Prostate gland (tissue), 2 donors: ENCODE measurements at regions not wholly inside any gene's neighbourhood (a gene's known extent, or its start where the extent isn't known, plus 50 kb on each side); places are given as distances from the start of the nearest gene placed in this dataset.

Source experiments
- DNase-seq: peaks from one replicate; pipeline ENCODE4 v3.0.0-alpha.2; 2019; ENCODE audit warnings: low spot score
- H3K27ac ChIP-seq, 2 donors: fragments of 200-600 bp; sonication (generic); 2 replicates each; pipeline ENCODE4 v1.5.1; 2017 to 2019
- H3K27me3 ChIP-seq: fragments of 200-600 bp; sonication (generic); replicated peaks from 2 replicates; pipeline ENCODE4 v1.5.1; 2019; ENCODE audit not compliant: insufficient read depth
- H3K36me3 ChIP-seq, 2 donors: fragments of 200-600 bp; sonication (generic); 1 replicate in 1 of 2; 2 replicates in 1 of 2; pipeline versions ENCODE4 v1.5.1 to v1.8.1; 2017 to 2019
- H3K4me1 ChIP-seq: fragments of 200-600 bp; sonication (generic); replicated peaks from 2 replicates; pipeline ENCODE4 v1.5.1; 2019
- H3K4me3 ChIP-seq, 2 donors: fragments of 200-600 bp; sonication (generic); 2 replicates each; pipeline ENCODE4 v1.5.1; 2017 to 2019
- H3K9me3 ChIP-seq: fragments of 200-600 bp; sonication (generic); 2 replicates; pipeline ENCODE4 v1.5.1; 2017
- POLR2A ChIP-seq: fragments of 450-650 bp; IDR thresholded peaks from one replicate; pipeline ENCODE4 v1.6.1; 2016; ENCODE audit warnings: antibody characterized with exemption, mild to moderate bottlenecking
- POLR2AphosphoS5 ChIP-seq: sonication (generic); formaldehyde crosslinking; IDR thresholded peaks from one replicate; pipeline ENCODE4 v1.6.1; 2017; ENCODE audit warnings: antibody characterized with exemption
- WGBS: methylation state at CpG from one replicate; pipeline ENCODE4 v1.1.5; 2018; 5-methylcytosine and 5-hydroxymethylcytosine counted together
- intact Hi-C: fragments of 100-400 bp; cut with DNase I; formaldehyde crosslinking; loops from one replicate; pipeline ENCODE4 v1.14.2; 2022
- TF ChIP-seq, protein P1 (sequence below), 4 experiments: fragments of 200-600 bp in 2 of 4; fragments of 450-650 bp in 2 of 4; sonication (generic) in 2 of 4; IDR thresholded peaks; 1 replicate in 3 of 4; 2 replicates in 1 of 4; pipeline ENCODE4 v1.5.1; 2016 to 2019; ENCODE audit warnings: antibody characterized with exemption in 4 of 4, mild to moderate bottlenecking in 2 of 4, moderate library complexity in 2 of 4

DNA sequence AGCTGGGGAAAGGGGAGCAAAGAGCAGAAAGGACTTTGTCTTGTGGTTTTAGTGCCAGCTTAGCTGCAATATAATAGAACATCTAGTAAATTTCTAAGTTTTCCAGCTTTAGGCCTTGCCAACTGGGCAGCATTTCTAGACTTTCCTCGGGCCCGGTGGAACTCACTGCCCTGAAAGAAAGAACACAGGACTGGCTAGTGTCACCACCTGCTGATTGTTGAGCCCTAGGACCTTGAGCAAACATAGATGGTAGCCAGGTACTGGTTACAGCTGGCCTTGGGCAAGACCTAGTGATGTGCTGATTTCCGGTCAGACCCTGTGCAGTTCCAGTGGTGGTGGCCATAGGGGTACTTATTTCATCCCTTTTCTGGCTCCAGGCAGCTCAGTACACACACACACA, 753.2 kb upstream of the B3GALT2 start:
- WGBS, result 94% methylated on average over 3 of the region's 3 CpGs
- Histone ChIP-seq H3K4me3 (no peak overlapping the region), H3K4me1 (no peaks in the 10 kb centered on the region), H3K27ac (no peak overlapping the region), H3K9me3 (no peaks in the 10 kb centered on the region), H3K36me3 (no peaks in the 10 kb centered on the region), H3K27me3 (no peaks in the 10 kb centered on the region)
- no peak for DNase-seq
- no peak for TF ChIP-seq POLR2A
- no peak for TF ChIP-seq POLR2AphosphoS5
- TF ChIP-seq, protein P1, sequence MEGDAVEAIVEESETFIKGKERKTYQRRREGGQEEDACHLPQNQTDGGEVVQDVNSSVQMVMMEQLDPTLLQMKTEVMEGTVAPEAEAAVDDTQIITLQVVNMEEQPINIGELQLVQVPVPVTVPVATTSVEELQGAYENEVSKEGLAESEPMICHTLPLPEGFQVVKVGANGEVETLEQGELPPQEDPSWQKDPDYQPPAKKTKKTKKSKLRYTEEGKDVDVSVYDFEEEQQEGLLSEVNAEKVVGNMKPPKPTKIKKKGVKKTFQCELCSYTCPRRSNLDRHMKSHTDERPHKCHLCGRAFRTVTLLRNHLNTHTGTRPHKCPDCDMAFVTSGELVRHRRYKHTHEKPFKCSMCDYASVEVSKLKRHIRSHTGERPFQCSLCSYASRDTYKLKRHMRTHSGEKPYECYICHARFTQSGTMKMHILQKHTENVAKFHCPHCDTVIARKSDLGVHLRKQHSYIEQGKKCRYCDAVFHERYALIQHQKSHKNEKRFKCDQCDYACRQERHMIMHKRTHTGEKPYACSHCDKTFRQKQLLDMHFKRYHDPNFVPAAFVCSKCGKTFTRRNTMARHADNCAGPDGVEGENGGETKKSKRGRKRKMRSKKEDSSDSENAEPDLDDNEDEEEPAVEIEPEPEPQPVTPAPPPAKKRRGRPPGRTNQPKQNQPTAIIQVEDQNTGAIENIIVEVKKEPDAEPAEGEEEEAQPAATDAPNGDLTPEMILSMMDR (IDR thresholded peaks at IDR 0.05), result no peak
- intact Hi-C loops, result no loop called here

DNA sequence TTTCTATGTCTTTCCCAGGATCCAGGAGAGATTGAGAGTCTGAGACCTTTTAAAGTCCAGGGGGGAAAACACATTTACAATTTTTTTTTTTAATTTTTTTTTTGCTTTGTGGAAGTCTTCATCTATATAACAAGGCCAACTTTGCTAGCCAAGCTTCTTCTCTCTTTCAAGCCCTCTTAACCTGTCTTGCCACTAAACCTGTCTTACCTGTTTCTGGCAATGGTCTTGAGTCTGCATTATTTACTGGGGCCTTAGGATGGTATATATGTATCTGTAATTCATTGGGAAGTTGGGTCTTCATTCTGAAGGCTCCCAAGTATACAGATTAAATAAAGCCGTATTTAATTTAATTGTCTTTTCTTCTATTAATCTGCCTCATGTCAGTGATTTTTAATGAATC, 750.9 kb upstream of the B3GALT2 start:
- intact Hi-C loops, result no loop called here
- no peaks in the 10 kb centered on the region for H3K27me3 ChIP-seq
- no peaks in the 10 kb centered on the region for H3K36me3 ChIP-seq
- WGBS, result 79% methylated on average over 1 of the region's 1 CpG
- no peak overlapping the region for H3K27ac ChIP-seq
- H3K4me1 ChIP-seq, result no peaks in the 10 kb centered on the region
- TF ChIP-seq POLR2AphosphoS5 (no peak), POLR2A (no peak)
- TF ChIP-seq, protein P1 (IDR thresholded peaks at IDR 0.05), result no peak
- no peak for DNase-seq
- H3K4me3 ChIP-seq, result no peak overlapping the region
- H3K9me3 ChIP-seq, result no peaks in the 10 kb centered on the region

DNA sequence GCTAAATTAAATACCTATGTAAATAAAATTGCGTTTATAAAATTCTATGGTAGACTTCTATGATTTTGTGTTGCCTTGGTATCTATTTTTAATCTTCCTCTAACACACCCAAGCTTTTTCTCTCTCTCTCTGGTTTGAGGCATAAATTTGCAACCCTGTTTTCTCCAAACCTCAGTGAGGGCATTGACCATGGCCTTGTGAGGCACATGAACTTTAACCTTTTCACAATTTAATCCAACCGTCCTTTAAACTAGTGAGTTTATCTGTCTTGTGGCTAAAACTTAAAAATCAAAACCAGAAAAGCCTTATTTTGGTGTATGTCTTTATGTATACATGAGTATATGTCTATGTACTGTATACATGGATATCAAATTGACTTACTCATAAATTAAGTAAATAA, 746.6 kb upstream of the B3GALT2 start:
- whole genome bisulfite sequencing, result 77% methylated on average over 2 of the region's 2 CpGs
- no peak for DNase-seq
- intact Hi-C loops, result no loop called here

DNA sequence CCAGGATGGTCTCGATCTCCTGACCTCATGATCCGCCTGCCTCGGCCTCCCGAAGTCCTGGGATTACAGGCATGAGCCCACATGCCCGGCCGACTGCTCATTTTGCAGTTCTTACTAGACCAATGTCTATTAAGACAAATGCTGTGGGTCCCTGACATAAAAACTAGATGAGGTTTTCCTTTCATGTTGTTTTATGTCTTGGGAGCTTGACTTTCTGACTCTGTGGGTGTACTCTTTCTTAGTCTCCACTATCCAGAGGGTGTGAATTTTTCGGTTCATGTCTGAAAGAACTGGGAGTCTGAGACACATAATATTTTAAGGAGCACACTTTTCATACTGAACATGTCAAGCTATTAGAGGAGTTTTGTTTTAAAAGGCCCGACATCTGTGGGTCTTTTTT, 744.9 kb upstream of the B3GALT2 start:
- H3K4me3 ChIP-seq, result no peak overlapping the region
- intact Hi-C loops, result no loop called here
- TF ChIP-seq, protein P1 (IDR thresholded peaks at IDR 0.05), result no peak
- no peak for TF ChIP-seq POLR2A
- TF ChIP-seq POLR2AphosphoS5, result no peak
- no peaks in the 10 kb centered on the region for H3K27me3 ChIP-seq
- no peak for DNase-seq
- H3K36me3 ChIP-seq, result no peaks in the 10 kb centered on the region
- 91% methylated on average over 8 of the region's 8 CpGs for WGBS
- no peak overlapping the region for H3K27ac ChIP-seq
- no peaks in the 10 kb centered on the region for H3K9me3 ChIP-seq
- no peaks in the 10 kb centered on the region for H3K4me1 ChIP-seq

More for the DNA sequence above, 746.6 kb upstream of the B3GALT2 start:
- H3K4me1 ChIP-seq, result no peaks in the 10 kb centered on the region
- H3K27ac ChIP-seq, result no peak overlapping the region
- no peaks in the 10 kb centered on the region for H3K27me3 ChIP-seq
- H3K36me3 ChIP-seq, result no peaks in the 10 kb centered on the region
- H3K9me3 ChIP-seq, result no peaks in the 10 kb centered on the region
- TF ChIP-seq POLR2A, result no peak
- TF ChIP-seq POLR2AphosphoS5, result no peak
- TF ChIP-seq, protein P1 (IDR thresholded peaks at IDR 0.05), result no peak
- H3K4me3 ChIP-seq, result no peak overlapping the region

DNA sequence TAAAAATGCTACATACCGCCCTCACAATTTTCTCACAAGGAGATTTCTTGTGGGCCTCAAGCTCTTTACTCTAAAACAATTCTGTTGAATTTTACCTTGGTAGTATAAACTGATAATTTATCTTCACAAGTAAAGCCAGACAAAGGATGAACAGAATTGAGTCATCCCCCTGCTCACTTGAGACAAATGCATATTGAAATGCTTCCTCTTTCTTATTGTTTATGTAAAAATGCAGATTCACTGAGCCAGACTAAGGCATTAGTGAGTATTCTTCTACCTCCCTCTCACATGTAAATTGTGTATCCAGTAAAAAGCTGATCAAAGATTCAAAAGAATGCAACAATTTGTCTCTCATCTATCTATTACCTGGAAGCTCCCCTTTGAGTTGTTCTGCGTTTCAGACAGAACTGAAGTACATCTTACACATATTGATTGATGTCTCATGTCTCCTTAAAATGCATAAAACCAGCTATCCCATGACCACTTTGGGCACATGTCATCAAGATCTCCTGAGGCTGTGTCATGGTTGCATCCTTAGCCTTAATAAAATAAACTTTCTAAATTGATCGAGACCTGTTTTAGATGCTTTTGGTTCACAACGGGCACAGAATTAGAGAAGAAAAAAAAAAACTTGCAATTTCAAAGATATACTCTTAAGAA, 743.1 kb upstream of the B3GALT2 start:
- Histone ChIP-seq H3K27me3 (no peaks in the 10 kb centered on the region), H3K27ac (no peak overlapping the region), H3K9me3 (no peaks in the 10 kb centered on the region), H3K4me1 (no peaks in the 10 kb centered on the region), H3K4me3 (no peak overlapping the region), H3K36me3 (no peaks in the 10 kb centered on the region)
- no peak for DNase-seq
- no peak for TF ChIP-seq POLR2AphosphoS5
- TF ChIP-seq, protein P1 (IDR thresholded peaks at IDR 0.05), result no peak
- 70% methylated on average over 4 of the region's 4 CpGs for WGBS
- intact Hi-C loops, result no loop called here
